Inflammatory macrophage (primary cell): ENCODE measurements at regions not wholly inside any gene's neighbourhood (a gene's known extent, or its start where the extent isn't known, plus 50 kb on each side); places are given as distances from the start of the nearest gene placed in this dataset.
"Not testable (repeated sequence)": the region's sequence is repeated elsewhere in the genome, so short reads cannot be mapped to it uniquely, and the experiment has no call there.

Source experiments
- DNase-seq, 2 donors: peaks; one replicate each; pipeline ENCODE4 v3.0.0-alpha.2; 2020 to 2022

- no peak for DNase-seq
Observed at GRCh38 chr4:130896920-130897319, 1801.0 kb downstream of the C4orf33 start.

DNA sequence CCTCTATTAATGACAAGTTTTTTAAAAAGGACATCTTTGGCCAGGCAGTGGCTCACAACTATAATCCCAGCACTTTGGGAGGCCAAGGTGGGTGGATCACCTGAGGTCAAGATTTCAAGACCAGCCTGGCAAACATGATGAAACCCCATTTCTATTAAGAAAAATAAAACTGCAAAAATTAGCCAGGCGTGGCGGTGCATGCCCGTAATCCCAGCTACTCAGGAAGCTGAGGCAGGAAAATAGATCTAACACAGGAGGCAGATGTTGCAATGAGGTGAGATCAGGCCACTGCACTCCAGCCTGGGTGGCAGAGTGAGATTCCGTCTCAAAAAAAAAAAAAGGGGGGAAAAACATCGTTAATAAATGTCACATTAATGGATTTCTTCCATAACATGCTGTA lies 1805.4 kb downstream of the C4orf33 start:
- DNase-seq: no peak

DNA sequence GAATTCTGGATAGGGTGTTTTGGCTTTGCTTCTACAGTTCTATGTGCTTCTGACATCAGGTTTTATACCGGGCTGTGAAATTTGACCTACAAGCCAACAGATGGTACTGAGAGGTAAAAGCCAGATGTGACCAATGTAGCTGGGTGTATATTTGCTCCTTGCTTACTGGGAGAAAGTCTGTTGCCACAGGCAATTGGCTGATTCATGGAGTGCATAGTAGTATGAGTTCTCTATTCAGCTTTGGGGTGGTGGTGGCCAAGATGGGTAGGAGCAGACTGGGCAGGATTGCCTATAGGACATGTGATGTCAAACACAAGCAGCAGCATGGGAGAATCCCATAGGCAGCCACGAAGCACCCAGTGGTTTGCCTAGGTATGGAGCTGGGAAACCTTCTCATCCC lies 1827.0 kb downstream of the C4orf33 start:
- DNase-seq: no peak

- DNase-seq: no peak
Observed at GRCh38 chr4:130955520-130955919, 1859.6 kb downstream of the C4orf33 start.

- no peak for DNase-seq
Observed at GRCh38 chr4:130985371-130985770, 1889.4 kb downstream of the C4orf33 start.

DNA sequence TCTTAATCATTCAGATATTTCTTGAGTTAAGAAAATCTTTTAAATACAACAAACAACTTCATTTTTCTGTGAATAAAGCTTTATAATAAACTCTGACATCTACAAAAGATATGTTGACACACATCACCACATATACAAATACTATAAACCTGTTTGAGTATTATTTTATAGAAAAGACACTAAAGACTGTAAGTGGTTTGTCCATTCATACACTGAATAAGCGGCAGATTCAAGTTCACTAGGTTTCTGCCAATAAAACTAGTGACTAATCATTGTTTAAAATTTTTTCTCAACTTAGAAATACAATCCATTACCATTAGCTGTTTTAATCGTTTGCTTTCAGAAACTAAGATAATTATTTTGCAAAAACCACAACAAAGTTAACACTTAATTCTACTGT lies 1900.0 kb downstream of the C4orf33 start:
- no peak for DNase-seq

GRCh38 chr4:131001371-131001770 lies 1905.4 kb downstream of the C4orf33 start:
- no peak for DNase-seq

- DNase-seq: no peak
Observed at GRCh38 chr4:131002132-131002531, 1906.2 kb downstream of the C4orf33 start.

DNA sequence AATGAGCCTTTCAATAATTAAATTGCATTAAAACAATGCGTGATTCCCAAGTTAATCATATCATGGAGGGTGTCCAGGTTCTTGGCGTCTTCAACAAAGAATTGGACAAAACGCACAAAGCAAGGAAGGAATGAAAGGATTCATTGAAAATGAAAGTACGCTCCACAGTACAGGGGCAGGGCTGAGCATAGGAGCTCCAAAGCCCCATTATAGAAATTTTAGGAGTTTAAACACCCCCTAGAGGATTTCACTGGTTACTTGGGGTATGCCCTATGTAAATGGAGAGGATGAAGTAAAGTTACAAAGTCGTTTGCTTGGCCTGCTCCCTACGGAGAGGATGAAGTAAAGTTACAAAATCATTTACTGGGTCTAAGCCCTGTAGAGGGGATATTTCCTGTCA lies 1910.4 kb downstream of the C4orf33 start:
- no peak for DNase-seq

- not testable (repeated sequence) for DNase-seq
Observed at GRCh38 chr4:131011961-131012360, 1916.0 kb downstream of the C4orf33 start.

GRCh38 chr4:131013226-131013625 lies 1917.3 kb downstream of the C4orf33 start:
- no peak for DNase-seq

DNA sequence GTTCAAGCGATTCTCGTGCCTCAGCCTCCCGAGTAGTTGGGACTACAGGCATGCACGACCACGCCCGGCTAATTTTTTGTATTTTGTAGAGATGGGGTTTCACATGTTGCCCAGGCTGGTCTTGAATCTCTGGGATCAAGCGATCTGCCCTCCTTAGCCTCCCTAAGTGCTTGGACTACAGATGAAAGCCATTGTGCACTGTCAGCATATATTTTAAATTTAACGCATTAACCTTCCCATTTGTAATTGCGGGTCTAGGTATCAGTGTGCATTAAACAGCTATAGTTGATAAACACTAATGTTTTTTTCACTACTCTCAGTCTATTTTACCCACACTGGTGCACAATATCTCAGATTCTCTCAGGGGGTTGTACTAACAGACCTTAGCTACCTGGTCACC lies 1930.8 kb downstream of the C4orf33 start:
- DNase-seq: no peak

- DNase-seq: no peak
Observed at GRCh38 chr4:131044368-131044767, 1948.4 kb downstream of the C4orf33 start.

DNA sequence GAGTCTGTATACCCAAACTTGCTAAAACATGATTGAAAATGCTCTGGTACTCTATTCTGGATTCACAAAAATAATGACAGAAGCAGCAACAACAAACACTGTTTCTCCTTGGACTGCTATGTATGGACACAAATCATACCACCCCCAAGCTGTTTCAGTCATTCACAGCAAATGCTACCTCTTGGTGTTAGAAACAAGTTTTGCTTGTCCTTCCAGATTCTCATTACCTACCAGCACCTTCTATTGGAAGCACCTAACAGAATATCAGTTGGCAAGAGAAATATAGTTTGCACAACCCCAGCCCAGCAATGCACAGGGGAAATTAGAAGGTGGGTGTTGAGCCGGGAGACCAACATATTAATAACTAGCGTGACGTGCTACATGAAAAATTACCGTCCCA lies 1950.9 kb downstream of the C4orf33 start:
- DNase-seq: no peak

DNA sequence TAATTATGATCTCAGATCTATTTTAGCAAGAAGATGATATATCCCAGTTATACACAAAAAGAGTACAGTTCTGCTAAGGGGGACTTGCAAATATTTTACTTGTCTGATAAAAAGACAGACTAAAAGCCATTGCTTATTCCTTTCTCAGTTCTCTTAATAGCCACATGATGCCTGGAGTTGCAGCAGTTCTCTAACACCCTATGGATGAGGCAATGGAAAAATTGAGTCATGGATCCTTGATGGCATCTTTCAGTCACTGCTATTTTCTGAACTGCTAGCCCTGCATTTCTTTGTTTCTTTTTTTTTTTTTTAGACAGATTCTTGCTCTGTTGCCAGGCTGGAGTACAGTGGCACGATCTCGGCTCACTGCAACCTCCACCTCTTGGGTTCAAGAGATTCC lies 1956.7 kb downstream of the C4orf33 start:
- DNase-seq: no peak

DNA sequence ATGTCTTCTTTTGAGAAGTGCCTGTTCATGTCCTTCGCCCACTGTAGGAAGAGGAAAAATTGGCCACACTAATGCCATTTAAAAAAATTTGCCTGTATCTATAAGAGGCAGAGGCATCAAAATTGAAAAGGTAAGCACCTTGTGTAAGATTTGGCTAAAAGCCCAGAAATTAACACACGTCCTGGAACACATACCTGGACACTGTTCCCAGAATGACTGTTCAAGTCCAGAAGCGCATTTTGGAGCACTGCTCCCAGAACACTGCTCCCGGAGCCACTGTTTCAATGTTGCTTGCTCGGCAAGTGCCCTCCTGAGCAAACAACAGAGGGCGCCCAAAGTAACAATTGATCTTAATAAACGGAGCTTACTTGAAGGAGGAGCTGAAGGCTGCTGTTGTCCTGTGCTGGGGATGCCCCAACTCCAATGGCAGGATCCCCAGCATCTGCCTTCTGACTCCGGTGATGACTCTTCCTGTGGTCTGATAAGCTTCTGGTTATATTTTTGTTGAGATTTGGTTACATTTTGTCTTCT lies 1958.6 kb downstream of the C4orf33 start:
- no peak for DNase-seq

DNA sequence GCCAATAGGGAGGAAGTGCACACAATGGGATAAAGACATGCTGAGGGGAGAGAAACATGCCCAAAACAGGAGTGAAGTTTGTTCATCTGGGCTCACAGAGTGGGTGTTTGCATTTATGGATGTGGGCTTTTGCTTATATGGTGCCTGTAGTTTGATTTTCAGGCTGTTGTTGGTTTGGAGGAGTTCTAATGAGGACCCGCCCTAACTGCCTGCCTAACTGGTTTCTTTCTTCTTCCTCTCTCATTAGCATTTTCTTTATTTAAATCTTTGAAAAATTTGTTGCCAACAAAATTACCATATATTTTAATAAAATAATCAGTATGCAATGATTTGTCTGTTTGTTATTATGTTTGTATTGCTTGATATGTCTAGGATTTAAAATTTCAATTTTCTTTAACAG lies 1965.8 kb downstream of the C4orf33 start:
- no peak for DNase-seq

GRCh38 chr4:131063878-131064277 lies 1967.9 kb downstream of the C4orf33 start:
- DNase-seq: no peak

DNA sequence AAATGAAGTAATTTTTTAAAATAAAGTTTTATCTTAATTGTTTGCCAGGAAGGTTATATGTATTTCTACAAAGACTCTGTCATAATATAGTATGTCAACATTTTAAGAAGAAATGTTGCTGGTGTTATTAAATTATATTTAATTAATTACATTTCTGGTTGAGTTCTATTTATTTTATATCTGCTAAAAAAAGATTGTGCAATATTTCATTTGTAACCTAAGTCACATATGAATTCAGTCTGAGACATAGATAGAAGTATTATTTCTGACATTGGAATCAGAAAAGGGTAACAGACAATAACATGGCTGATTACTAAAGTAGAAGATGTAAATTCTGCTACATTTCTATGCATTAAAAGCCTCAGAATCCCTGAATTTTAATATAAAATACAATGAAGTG lies 1985.1 kb downstream of the C4orf33 start:
- no peak for DNase-seq

DNA sequence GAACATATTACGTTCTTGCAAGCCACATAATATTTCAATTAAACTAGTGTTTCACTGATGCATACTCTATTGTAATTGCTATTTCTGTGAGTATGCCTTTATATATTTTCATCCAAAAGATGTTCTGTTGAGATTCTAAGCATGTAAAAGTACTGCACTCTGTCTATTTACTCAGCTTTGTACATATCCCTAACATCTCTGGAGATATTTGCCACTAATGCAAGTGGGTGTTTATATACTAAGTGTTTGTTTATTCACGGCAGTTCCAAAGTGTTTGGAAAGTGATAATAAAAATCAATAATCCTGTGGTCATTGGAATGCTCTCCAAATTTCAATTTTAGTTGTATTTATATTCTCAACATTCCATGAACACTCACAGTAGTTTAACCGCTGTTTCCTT lies 1989.0 kb downstream of the C4orf33 start:
- DNase-seq: no peak

DNA sequence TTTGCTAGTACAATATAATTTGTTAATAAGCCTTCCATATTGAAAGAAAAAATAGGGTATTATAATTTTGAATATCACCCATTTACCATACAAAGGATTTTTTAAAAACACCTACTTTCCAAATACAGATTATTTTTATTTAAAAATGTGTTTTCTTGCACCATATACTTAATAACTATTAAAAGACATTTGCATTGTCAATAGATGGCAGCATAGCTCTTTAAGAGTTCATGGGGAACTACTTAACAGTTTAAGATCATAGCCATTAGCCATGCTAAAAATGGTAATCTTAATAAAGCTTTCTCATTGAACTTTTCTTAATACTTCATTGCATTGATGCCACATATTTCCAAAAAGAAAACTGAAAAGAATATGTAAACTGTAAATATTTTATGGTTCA lies 1995.9 kb downstream of the C4orf33 start:
- DNase-seq: peak in 1 of 2 donors; percentile 20

- no peak for DNase-seq
Observed at GRCh38 chr4:131093303-131093702, 1997.4 kb downstream of the C4orf33 start.

GRCh38 chr4:131098976-131099375 lies 2003.0 kb downstream of the C4orf33 start:
- DNase-seq: no peak

DNA sequence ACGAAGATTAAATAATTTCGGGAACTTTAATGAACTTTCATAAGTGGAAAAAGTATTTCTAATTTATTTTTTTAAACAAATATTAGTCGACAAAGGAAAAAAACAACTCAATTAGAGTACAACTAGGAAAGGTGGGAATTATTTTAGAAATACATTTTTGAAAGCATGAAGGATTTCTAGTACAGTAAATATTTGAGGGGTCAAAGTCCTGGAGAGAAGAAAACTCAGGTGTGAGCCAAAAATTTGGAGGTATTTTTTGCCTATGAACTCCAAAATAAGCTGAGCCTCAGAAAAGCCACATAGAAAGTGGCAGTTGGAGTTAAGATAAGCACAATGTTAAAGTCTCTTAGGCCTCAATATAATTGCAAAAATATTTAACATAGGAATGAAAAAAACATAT lies 2017.3 kb downstream of the C4orf33 start:
- DNase-seq: no peak

DNA sequence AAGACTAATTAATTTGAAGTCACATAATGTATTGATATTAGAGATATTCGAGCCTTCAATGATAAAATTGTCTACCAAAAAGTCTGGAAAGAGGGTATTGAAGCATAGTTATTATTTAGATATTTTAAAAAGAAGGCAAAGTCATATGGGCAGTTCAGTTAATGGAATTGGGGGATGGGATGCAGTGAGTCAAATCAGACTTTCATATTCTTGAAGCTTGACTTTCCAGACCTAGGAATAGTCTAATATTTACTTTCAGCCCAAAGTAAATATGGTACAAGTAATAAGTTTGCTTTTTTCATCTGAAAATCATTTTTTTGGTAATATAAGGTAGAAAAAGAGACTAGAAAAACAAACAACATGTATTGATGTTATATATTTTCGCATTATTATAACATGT lies 2017.8 kb downstream of the C4orf33 start:
- no peak for DNase-seq

GRCh38 chr4:131119661-131120060 lies 2023.7 kb downstream of the C4orf33 start:
- no peak for DNase-seq
